Panc1 (cell line): ENCODE measurements at regions not wholly inside any gene's neighbourhood (a gene's known extent, or its start where the extent isn't known, plus 50 kb on each side); places are given as distances from the start of the nearest gene placed in this dataset.

Experiments
- ATAC-seq: fragments of 200-7000 bp; cut with Tn5 transposase; 2 replicates; pipeline ENCODE4 v1.9.1; 2020; ENCODE audit warnings: mild to moderate bottlenecking, moderate library complexity
- BruUV-seq: library from RNA; stranded (reverse); fragments of 400-500 nt; replicated peaks from 2 replicates; lab custom pipeline; 2021; lab: Mats Ljungman, UMichigan
- CTCF ChIA-PET: fragments of 300-600 bp; sonication (Branson Sonifier 250); formaldehyde crosslinking; loops from one replicate; lab custom pipeline; 2022; ENCODE audit warnings: antibody characterized with exemption; lab: Charles Lee
- POLR2A ChIA-PET: fragments of 300-600 bp; sonication (Branson Sonifier 250); formaldehyde crosslinking; loops from one replicate; lab custom pipeline; 2022; ENCODE audit warnings: antibody characterized with exemption; lab: Charles Lee
- DNase-seq: peaks from one replicate; pipeline ENCODE4 v3.0.0-alpha.2; 2010; ENCODE audit warnings: low read depth, low spot score
- H3K27ac ChIP-seq: 2 replicates; pipeline ENCODE4 v1.5.1; 2011; ENCODE audit warnings: mild to moderate bottlenecking, low read length, inconsistent platforms
- H3K27me3 ChIP-seq: fragments of 200-500 bp; sonication (Bioruptor generic); 2 replicates; pipeline ENCODE4 v1.6.0; 2014; ENCODE audit warnings: low read length, inconsistent platforms; ENCODE audit not compliant: control insufficient read depth, insufficient read depth
- H3K36me3 ChIP-seq: fragments of 200-500 bp; sonication (Bioruptor generic); 2 replicates; pipeline ENCODE4 v1.5.1; 2014; ENCODE audit warnings: inconsistent platforms, mild to moderate bottlenecking, low read length, moderate library complexity; ENCODE audit not compliant: control insufficient read depth, insufficient read depth
- H3K4me1 ChIP-seq: 2 replicates; pipeline ENCODE4 v1.5.1; 2011; ENCODE audit warnings: inconsistent platforms, mild to moderate bottlenecking, low read length, moderate library complexity; ENCODE audit not compliant: control insufficient read depth, insufficient read depth
- H3K4me3 ChIP-seq, 2 experiments: 2 replicates each; pipeline ENCODE4 v1.5.1; 2011 to 2012; ENCODE audit warnings: low read depth in 2 of 2, low read length in 2 of 2, mild to moderate bottlenecking in 2 of 2, inconsistent platforms in 1 of 2, moderate library complexity in 1 of 2
- H3K9me3 ChIP-seq: fragments of 200-500 bp; sonication (Bioruptor generic); 2 replicates; pipeline ENCODE4 v1.5.1; 2014; ENCODE audit warnings: low read depth, mild to moderate bottlenecking, inconsistent platforms, low read length, moderate library complexity; ENCODE audit not compliant: control insufficient read depth, insufficient read depth
- CTCF ChIP-seq: fragments of 450-650 bp; IDR thresholded peaks from 2 replicates; pipeline ENCODE4 v1.5.1; 2017; ENCODE audit warnings: mild to moderate bottlenecking
- POLR2AphosphoS5 ChIP-seq: IDR thresholded peaks from 2 replicates; pipeline ENCODE4 v1.6.1; 2012; ENCODE audit warnings: mild to moderate bottlenecking, low read depth, low read length, moderate library complexity
- REST ChIP-seq, 2 experiments: IDR thresholded peaks; 2 replicates each; pipeline ENCODE4 v1.6.1; 2011 to 2012; ENCODE audit warnings: low read depth in 2 of 2, control low read depth in 1 of 2, low read length in 1 of 2, mild to moderate bottlenecking in 1 of 2, moderate library complexity in 1 of 2; ENCODE audit not compliant: insufficient read depth in 1 of 2
- SIN3A ChIP-seq: IDR thresholded peaks from 2 replicates; pipeline ENCODE4 v1.6.1; 2012; ENCODE audit warnings: low read depth, mild to moderate bottlenecking, low read length, moderate library complexity, borderline replicate concordance; ENCODE audit not compliant: insufficient read depth
- TCF7L2 ChIP-seq: IDR thresholded peaks from 2 replicates; pipeline ENCODE4 v1.6.1; 2011; ENCODE audit warnings: mild to moderate bottlenecking, low read depth, low read length, inconsistent platforms
- in situ Hi-C: cut with HindIII; loops from 2 replicates; pipeline ENCODE4 v1.10.0; 2016; ENCODE audit warnings: low sequenced_read_pairs, low pct_unique_long_range_greater_than_20kb
- intact Hi-C: fragments of 100-400 bp; cut with micrococcal nuclease; formaldehyde crosslinking; loops from one replicate; pipeline ENCODE4 v1.10.0; 2022; ENCODE audit not compliant: unreplicated experiment

GRCh38 chr2:128786316-128786715 is 467.6 kb upstream of the HS6ST1 start:
- no peaks in the 10 kb centered on the region for H3K36me3 ChIP-seq
- no peak overlapping the region for H3K27ac ChIP-seq
- H3K9me3 ChIP-seq = no peaks in the 10 kb centered on the region
- in situ Hi-C loops (no loop called here), intact Hi-C loops (no loop called here)
- DNase-seq = no peak
- ChIA-PET POLR2A (no interaction called here), CTCF (no interaction called here)
- H3K27me3 ChIP-seq = 0 out of 2 replicates have a peak, but pooled peaks cover 3% of the 10 kb centered on the region
- TF ChIP-seq REST (IDR thresholded peaks at IDR 0.05; ENCODE audit: insufficient read depth in 1 of 2, low read depth in 2 of 2, low read length in 1 of 2) (no peak), CTCF (no peak), TCF7L2 (no peak)
- BruUV-seq = no TSS peak
- no peaks in the 10 kb centered on the region for H3K4me1 ChIP-seq
- H3K4me3 ChIP-seq = no peak overlapping the region
- no peak for ATAC-seq

- Histone ChIP-seq H3K36me3 (no peaks in the 10 kb centered on the region), H3K4me1 (no peaks in the 10 kb centered on the region), H3K27ac (no peak overlapping the region), H3K9me3 (no peaks in the 10 kb centered on the region), H3K27me3 (0 out of 2 replicates have a peak, but pooled peaks cover 3% of the 10 kb centered on the region), H3K4me3 (no peak overlapping the region)
- DNase-seq (no peak), ATAC-seq (no peak)
- CTCF ChIA-PET = no interaction called here
- no peak for TF ChIP-seq SIN3A
- no peak for TF ChIP-seq POLR2AphosphoS5
- no peak for TF ChIP-seq REST (IDR thresholded peaks at IDR 0.05; ENCODE audit: insufficient read depth in 1 of 2, low read depth in 2 of 2, low read length in 1 of 2)
- TF ChIP-seq TCF7L2 = no peak
- no peak for TF ChIP-seq CTCF
- BruUV-seq = no TSS peak
- intact Hi-C loops = no loop called here
- in situ Hi-C loops = no loop called here
- POLR2A ChIA-PET = no interaction called here
These were observed 468.2 kb upstream of the HS6ST1 start for GRCh38 chr2:128786741-128787478.
